Fibroblast of skin of right quadriceps (primary cell): ENCODE measurements at regions not wholly inside any gene's neighbourhood (a gene's known extent, or its start where the extent isn't known, plus 50 kb on each side); places are given as distances from the start of the nearest gene placed in this dataset.

Experiments
- DNase-seq: peaks from one replicate; pipeline ENCODE4 v3.0.0-alpha.2; 2013

GRCh38 chr16:6993544-6993943 lies 339.1 kb upstream of the RBFOX1 start:
- DNase-seq = no peak

DNA sequence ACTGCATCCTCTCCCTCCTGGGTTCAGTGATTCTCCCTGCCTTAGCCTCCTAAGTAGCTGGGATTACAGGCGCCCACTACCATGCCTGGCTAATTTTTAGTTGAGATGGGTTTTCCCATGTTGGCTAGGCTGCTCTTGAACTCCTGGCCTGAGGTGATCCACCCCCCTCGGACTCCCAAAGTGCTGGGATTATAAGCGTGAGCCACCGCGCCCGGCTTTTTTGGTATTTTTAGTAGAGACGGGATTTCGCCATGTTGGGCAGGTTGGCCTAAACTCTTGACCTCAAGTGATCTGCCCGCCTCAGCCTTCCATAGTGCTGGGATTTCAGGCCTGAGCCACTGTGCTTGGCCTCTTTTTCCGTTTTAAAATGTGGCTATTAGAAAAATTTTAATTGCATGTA lies 343.8 kb upstream of the RBFOX1 start:
- DNase-seq = no peak

DNA sequence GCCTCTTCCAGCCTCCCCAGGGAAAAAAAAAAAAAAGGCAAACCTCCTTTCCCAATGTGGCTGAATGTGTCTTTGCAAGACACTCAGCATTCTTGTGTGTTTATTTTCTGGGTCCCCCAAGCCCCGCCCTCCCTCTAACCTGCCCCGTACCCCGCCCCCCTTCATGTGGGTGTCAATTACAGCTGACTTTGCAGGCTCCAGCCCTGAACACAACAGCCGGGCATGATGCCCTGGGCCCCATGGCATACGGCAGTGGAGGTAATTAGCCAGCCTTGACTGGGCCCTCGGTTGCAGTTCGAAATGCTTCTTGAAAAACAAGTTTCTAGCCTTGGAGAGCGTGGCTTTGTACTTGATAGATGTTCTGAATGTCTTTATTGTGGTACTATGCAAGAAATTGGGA lies 354.7 kb upstream of the RBFOX1 start:
- no peak for DNase-seq

- no peak for DNase-seq
These were observed 355.4 kb upstream of the RBFOX1 start for GRCh38 chr16:6977291-6977690.

DNA sequence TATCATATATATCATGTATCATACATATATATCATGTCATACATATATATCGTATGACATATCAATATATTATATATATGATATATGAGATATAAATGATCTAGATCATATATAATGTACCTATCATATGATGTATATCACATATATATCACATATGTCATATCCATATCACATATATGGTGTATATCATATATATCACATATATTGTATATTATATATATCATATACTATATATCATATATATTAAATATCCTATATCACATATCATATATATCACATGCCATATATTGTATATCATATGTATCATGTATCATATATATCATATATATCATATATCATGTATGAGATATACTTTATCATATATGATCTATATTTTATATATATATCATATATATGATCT lies 355.9 kb upstream of the RBFOX1 start:
- no peak for DNase-seq

GRCh38 chr16:6970171-6970857 lies 362.3 kb upstream of the RBFOX1 start:
- DNase-seq = no peak

DNA sequence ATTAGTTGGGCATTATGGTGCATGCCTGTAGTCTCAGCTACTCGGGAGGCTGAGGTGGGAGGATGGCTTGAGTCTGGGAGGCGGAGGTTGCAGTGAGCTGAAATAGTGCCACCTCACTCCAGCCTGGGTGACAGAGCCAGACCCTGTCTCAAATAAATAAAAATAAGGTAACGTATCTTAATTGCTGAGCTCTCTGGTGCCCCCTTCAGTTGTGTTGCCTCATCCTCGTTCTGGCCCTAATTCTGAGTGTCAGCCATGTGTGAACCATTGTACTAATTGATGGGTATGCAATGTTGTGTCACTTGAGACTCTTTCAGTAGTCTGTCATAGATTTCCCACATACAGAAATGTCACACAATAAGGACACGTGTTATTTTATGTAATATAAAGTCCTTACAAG lies 363.1 kb upstream of the RBFOX1 start:
- no peak for DNase-seq

DNA sequence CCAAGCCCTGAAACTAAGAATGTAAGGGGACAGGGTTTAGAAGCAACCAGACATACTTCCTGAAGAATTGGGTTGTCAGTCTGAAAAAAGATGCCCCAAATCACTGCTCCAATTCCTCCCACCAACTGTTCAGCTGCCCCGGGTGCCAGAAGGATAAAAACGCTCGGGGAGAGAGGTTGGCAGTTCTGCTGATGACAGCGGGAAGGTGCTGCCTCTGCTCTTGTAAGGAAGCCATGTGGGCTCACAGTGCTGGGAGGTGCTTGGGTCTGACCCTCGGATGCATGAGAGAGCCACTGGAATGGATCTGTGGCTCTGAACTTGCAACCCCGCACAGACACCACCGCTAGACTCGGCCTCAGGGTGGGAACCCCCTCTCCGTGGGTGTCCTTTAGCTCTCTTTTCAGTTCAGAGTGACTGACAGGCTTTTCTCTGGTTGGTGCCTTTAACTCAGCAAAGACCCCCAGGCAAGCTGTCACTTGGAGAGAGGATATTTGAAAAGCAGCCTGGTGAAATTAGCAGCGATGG lies 364.8 kb upstream of the RBFOX1 start:
- no peak for DNase-seq

- DNase-seq = no peak
These were observed 365.7 kb upstream of the RBFOX1 start for GRCh38 chr16:6966925-6967324.

- DNase-seq = no peak
These were observed 368.0 kb upstream of the RBFOX1 start for GRCh38 chr16:6964679-6965078.

DNA sequence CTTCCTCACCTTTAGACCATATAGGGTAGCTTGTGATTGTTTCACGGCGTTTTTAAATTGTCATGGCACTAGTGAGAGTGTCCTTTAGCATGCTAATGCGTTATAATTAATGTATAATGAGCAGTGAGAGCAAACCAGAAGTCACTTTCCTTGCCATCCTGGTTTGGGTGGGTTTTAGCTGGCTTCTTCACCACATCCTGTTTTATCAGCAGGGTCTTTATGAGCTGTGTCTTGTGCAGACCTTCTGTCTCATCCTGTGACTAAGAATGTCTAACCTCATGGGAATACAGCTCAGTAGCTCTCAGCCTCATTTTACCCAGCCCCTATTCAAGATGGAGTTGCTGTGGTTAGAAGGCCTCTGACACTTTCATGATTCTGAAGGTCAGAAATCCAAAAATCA lies 370.9 kb upstream of the RBFOX1 start:
- no peak for DNase-seq

GRCh38 chr16:6958184-6958583 lies 374.5 kb upstream of the RBFOX1 start:
- DNase-seq = no peak

GRCh38 chr16:6957681-6958080 lies 375.0 kb upstream of the RBFOX1 start:
- no peak for DNase-seq

DNA sequence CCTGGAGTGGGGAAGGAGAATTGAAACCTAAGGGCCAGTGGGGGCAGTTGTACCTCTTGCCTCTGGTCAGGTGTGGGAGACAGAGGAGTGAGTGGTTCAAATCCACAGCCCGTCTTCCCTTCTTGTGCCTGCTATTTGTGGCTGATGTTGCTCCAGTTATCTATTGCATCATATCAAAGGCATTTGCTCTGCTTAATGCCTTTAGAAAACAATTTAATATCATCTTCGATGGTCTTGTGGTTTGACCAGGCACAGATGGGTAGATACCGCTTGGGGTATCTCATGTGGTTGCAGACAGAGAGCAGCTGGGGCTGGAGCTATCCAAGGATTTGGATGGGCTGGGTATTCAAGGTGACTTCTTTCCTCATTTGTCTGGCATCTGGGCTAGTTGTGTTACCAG lies 376.1 kb upstream of the RBFOX1 start:
- no peak for DNase-seq

DNA sequence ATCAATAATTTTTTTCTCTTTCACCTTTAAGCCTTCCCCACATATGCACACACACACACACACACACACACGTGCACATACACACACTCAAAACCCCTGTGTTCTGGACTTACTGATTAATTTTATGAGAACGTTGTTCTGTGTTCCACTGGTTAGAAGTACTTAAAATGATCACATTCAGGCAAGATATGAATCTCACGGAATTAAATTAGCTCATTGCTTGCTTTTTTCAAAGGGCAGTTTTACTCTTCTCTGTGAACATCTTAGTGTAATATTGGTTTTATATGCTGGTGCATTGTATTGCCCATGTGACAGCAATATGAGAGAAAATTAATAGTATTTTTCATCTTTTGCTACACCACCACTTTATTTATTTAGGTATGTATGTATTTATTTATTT lies 377.3 kb upstream of the RBFOX1 start:
- DNase-seq = no peak

DNA sequence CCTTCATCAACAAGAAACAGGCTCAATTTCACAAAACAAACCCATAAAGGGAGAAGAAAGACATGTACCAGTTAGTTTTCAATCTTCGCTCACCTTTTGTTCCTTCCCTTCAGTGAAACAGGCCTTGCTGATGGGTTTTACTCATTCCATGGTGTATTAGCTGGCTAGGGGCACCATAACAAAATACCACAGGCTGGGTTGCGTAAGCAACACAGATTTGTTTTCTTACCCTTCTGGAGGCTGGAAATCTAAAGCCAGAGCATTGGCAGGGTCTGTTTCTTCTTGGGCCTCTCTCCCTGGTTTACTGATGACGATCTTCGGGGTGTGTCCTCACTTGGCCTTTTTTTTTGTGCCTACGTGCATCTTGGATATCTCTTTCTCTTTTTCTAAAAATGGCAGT lies 383.4 kb upstream of the RBFOX1 start:
- DNase-seq = no peak

DNA sequence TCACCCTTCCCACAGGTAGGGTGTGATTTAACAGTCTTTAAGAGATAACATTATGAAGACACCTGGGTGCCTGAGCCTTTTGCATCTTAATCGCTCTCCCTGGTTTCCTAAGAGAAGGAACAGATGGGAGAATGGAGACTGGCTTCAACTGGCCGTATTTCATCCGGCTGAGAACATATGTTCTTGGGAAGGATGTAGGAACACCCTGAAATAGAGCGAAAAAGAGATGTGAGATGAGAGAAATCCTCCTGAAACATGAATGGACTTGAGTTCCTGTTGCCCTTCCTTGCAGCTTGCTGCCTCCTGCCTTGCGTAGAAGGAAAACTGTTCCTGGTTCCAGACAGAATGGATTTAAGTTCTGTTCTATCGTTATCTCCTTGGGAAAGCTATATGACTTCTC lies 385.4 kb upstream of the RBFOX1 start:
- DNase-seq = no peak

DNA sequence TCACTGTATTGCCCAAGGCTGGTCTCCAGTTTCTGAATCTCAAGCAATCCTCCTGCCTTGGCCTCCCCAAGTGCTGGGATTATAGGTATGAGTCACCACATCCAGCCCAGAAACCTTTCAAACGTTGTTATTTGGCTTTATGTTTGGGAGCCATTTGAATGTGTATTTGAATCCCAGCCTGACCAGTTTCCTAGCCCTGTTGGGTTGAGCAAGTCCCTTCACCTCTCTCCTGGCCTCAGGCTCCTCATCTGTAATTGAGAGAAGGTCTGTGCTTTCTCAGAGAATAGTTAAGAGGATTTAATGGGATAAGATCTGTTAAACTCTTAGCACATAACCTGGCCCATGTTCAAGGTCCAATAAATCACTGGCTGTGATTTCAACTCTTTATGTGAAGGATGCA lies 385.8 kb upstream of the RBFOX1 start:
- DNase-seq = no peak

GRCh38 chr16:6946106-6946505 lies 386.5 kb upstream of the RBFOX1 start:
- DNase-seq = no peak

DNA sequence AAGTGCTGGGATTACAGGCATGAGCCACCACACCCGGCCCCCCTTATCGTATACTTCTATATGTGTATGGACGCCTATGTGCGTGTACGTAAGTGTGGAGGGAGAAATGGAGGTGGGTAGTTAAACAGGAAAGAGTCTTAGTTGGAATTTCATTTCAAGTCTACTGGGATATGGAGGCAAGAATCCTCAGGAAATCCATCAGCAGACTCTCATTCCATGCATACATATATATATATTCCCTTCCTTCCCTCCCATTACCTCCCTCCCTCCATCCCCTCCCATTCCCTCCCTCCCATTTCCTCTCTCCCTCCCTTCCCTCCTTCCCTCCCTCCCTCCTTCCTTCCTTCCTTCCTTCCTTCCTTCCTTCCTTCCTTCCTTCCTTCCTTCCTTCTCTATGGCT lies 391.7 kb upstream of the RBFOX1 start:
- DNase-seq = no peak

- DNase-seq = no peak
These were observed 395.0 kb upstream of the RBFOX1 start for GRCh38 chr16:6937641-6938040.

GRCh38 chr16:6932871-6933385 lies 399.7 kb upstream of the RBFOX1 start:
- DNase-seq = no peak

- DNase-seq = no peak
These were observed 402.8 kb upstream of the RBFOX1 start for GRCh38 chr16:6929868-6930267.

DNA sequence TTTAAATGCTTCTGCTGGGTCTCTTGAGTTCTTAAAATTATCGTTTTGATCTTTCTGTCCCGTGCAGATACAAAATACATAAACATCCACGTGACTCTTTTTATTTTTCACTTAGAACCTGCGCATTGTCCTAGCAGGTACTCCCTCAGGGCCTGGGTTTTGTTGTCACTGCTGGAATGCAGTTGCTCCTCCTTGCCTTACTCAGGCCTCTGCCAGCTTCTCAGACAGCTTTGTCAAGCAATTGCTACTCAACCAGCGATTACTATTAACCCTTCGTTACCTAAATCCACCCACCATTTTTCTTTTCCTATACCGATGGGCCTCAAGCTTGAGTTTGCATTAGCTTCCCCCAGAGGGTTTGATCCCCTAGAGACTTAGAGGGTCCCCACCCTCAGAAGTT lies 405.9 kb upstream of the RBFOX1 start:
- no peak for DNase-seq

DNA sequence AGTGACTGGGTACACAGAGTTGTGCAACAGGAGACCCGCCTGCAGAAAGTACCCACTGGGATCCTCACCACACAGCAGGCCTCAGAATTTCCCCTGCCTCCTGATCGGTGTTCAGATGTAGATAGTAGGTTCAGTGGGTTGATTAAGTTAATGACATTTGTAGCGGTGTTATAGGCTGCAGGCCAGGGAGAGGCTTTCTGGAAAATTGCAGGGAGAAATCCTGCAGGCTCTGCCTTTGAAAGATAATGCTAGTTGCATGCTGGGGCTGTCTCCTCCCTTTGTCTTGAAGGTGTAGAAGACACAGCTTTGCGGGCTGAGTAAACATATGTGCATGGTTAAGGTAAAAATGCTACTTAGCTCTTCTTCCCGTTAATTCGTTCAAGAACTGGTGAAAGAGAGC lies 406.3 kb upstream of the RBFOX1 start:
- no peak for DNase-seq
